ENCODE measurements at regions not wholly inside any gene's neighbourhood (a gene's known extent, or its start where the extent isn't known, plus 50 kb on each side); places are given as distances from the start of the nearest gene placed in this dataset.
"Not testable (repeated sequence)": the region's sequence is repeated elsewhere in the genome, so short reads cannot be mapped to it uniquely, and the experiment has no call there.

GRCh38 chr3:178353006-178353694 is 183.1 kb upstream of the KCNMB2 start:
- H3K4me3 Mint-ChIP-seq = no peak overlapping the region
- no peak for ATAC-seq (replicated peaks)

GRCh38 chr3:178359728-178360127 is 176.5 kb upstream of the KCNMB2 start:
- Mint-ChIP-seq H3K4me1 (ENCODE audit: low read depth in 2 of 2) (no peaks in the 10 kb centered on the region), H3K27me3 (peaks cover 18 to 29% of the 10 kb centered on the region in 2 donors), H3K36me3 (ENCODE audit: insufficient read depth) (no peaks in the 10 kb centered on the region), H3K27ac (no peak overlapping the region), H3K4me3 (no peak overlapping the region), H3K9me3 (peaks cover 6 to 18% of the 10 kb centered on the region in 2 donors)
- DNase-seq = no peak
- ATAC-seq (replicated peaks) = no peak

More at GRCh38 chr3:178353006-178353694, 183.1 kb upstream of the KCNMB2 start:
- Mint-ChIP-seq H3K9me3 (no peaks in the 10 kb centered on the region), H3K27ac (no peak overlapping the region), H3K4me1 (ENCODE audit: low read depth in 2 of 2) (peaks cover 0 to 5% of the 10 kb centered on the region in 2 donors), H3K27me3 (no peaks in the 10 kb centered on the region), H3K36me3 (ENCODE audit: insufficient read depth) (peaks cover 4% of the 10 kb centered on the region)
- no peak for DNase-seq

DNA sequence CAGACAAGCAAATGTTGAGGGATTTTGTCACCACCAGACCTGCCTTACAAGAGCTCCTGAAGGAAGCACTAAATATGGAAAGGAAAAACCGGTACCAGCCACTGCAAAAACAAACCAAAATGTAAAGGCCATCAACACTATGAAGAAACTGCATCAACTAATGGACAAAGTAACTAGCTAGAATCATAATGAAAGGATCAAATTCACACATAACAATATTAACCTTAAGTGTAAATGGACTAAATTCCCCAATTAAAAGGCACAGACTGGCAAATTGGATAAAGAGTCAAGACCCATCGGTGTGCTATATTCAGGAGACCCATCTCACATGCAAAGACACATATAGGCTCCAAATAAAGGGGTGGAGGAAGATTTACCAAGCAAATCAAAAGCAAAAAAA is 173.2 kb upstream of the KCNMB2 start:
- not testable (repeated sequence) for ATAC-seq (replicated peaks); H3K36me3 Mint-ChIP-seq (ENCODE audit: insufficient read depth); DNase-seq; H3K4me1 Mint-ChIP-seq (ENCODE audit: low read depth in 2 of 2); H3K27ac Mint-ChIP-seq; H3K4me3 Mint-ChIP-seq
- peaks cover 6 to 18% of the 10 kb centered on the region in 2 donors for H3K9me3 Mint-ChIP-seq
- H3K27me3 Mint-ChIP-seq = peaks cover 31 to 41% of the 10 kb centered on the region in 2 donors

DNA sequence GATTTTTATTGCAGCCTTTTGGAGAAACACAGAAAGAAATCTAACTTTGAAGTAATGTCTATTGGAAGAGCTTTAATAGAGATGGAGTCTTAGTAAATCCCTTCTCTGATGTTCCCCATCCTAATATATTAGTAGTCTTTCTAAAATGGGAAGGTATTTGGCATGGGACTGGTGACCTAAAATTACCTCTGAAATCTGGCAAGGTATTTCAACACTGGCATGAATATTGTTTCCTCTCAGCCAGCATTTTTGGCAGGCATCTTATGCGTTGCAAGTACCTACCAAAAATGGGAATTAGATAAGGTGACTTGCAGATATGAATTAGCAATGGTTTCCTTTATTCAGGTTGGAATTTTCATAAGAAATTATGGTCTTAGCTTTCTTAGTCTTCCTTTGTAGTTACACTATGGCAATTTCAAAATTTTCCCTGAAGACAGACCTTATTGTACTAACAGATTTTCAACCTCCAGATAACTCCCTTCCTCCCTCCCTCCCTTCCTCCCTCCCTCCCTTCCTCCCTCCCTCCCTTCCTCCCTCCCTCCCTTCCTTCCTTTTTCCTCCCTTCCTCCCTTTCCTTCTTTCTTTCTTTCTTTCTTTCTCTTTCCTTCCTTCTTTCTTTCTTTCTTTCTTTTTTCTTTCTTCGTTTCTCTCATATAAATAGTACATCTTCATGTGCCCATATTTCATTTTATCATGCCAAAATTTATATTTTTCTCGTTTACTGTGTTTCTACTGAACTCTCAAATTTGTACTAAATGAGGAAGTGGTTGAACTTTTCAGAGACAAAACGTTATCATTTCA is 168.2 kb upstream of the KCNMB2 start:
- ATAC-seq (replicated peaks) (no peak), DNase-seq (no peak)
- no peak overlapping the region for H3K4me3 Mint-ChIP-seq
- H3K4me1 Mint-ChIP-seq (ENCODE audit: low read depth in 2 of 2) = peaks cover 2 to 9% of the 10 kb centered on the region in 2 donors
- peaks cover 48 to 50% of the 10 kb centered on the region in 2 donors for H3K27me3 Mint-ChIP-seq
- no peak overlapping the region for H3K27ac Mint-ChIP-seq
- no peaks in the 10 kb centered on the region for H3K36me3 Mint-ChIP-seq (ENCODE audit: insufficient read depth)
- H3K9me3 Mint-ChIP-seq = peaks cover 3 to 5% of the 10 kb centered on the region in 2 donors

DNA sequence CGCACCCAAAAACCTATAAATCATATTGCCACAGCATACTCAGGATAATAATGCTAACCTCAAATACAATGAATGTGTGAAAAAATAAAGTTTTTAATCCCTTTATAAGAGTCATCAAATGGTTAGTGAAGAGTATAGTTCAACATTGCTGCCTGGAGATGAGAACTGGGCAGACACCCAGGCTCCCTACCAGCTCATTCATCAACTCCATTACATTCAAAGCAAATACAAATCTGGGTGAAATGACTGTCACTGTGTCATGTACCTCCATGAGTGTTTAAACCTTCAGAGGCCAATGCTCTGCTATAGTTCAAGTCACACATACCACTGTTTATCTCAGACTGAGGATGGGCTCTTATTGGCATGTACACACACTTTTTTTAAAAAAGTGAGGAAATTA is 167.2 kb upstream of the KCNMB2 start:
- Mint-ChIP-seq H3K36me3 (ENCODE audit: insufficient read depth) (no peaks in the 10 kb centered on the region), H3K4me1 (ENCODE audit: low read depth in 2 of 2) (peaks cover 2 to 9% of the 10 kb centered on the region in 2 donors), H3K4me3 (no peak overlapping the region), H3K9me3 (peaks cover 0 to 2% of the 10 kb centered on the region in 2 donors), H3K27ac (no peak overlapping the region), H3K27me3 (peaks cover 43 to 48% of the 10 kb centered on the region in 2 donors)
- no peak for ATAC-seq (replicated peaks)
- no peak for DNase-seq

GRCh38 chr3:178369811-178370210 is 166.4 kb upstream of the KCNMB2 start:
- Mint-ChIP-seq H3K4me1 (ENCODE audit: low read depth in 2 of 2) (peaks cover 2 to 9% of the 10 kb centered on the region in 2 donors), H3K4me3 (no peak overlapping the region), H3K27ac (no peak overlapping the region)

DNA sequence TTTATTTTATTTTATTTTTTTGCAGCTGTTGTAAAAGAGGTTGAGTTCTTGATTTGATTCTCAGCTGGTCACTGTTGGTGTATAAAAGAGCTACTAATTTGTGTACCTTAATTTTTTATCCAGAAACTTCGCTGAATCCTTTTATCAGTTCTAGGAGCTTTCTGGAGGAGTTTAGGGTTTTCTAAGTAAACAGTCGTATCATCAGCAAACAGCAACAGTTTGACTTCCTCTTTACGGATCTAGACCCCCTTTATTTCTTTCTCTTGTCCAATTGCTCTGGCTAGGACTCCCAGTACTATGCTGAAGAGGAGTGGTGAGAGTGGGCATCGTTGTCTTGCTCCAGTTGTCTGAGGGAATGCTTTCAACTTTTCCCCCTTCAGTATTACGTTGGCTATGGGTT is 165.8 kb upstream of the KCNMB2 start:
- Mint-ChIP-seq H3K36me3 (ENCODE audit: insufficient read depth) (no peaks in the 10 kb centered on the region), H3K27ac (no peak overlapping the region), H3K9me3 (no peaks in the 10 kb centered on the region), H3K27me3 (peaks cover 45 to 48% of the 10 kb centered on the region in 2 donors), H3K4me1 (ENCODE audit: low read depth in 2 of 2) (peaks cover 2 to 9% of the 10 kb centered on the region in 2 donors), H3K4me3 (no peak overlapping the region)
- no peak for DNase-seq
- no peak for ATAC-seq (replicated peaks)

More at GRCh38 chr3:178369811-178370210, 166.4 kb upstream of the KCNMB2 start:
- Mint-ChIP-seq H3K9me3 (no peaks in the 10 kb centered on the region), H3K27me3 (peaks cover 46 to 48% of the 10 kb centered on the region in 2 donors), H3K36me3 (ENCODE audit: insufficient read depth) (no peaks in the 10 kb centered on the region)
- DNase-seq (no peak), ATAC-seq (replicated peaks) (no peak)

GRCh38 chr3:178381555-178381954 is 154.7 kb upstream of the KCNMB2 start:
- H3K9me3 Mint-ChIP-seq = no peaks in the 10 kb centered on the region
- no peaks in the 10 kb centered on the region for H3K4me1 Mint-ChIP-seq (ENCODE audit: low read depth in 2 of 2)
- no peak overlapping the region for H3K27ac Mint-ChIP-seq
- DNase-seq (no peak), ATAC-seq (replicated peaks) (no peak)
- no peak overlapping the region for H3K4me3 Mint-ChIP-seq
- peaks cover 16 to 17% of the 10 kb centered on the region in 2 donors for H3K27me3 Mint-ChIP-seq
- H3K36me3 Mint-ChIP-seq (ENCODE audit: insufficient read depth) = no peaks in the 10 kb centered on the region

DNA sequence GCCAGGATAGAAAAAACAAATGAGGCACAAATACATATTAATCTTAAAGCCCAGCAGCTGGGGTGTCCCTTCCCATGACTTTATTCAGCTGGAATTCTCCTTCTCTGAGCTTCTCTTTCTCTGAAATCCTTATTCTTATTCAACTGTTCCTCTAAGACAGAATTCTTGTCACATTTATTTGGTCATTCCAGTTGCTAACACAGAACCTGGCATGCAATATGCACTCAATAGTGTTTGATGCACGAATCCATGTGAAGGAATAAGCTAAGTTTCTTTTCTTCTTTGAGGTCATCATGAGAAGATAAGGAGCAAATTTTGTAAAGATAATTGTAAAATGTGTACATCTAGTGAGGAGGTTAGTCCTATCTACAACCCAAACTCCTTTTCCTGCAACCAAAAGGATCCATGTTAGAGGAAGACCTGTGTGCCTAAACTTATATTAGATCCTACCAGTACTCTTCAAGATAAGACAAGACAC is 154.2 kb upstream of the KCNMB2 start:
- Mint-ChIP-seq H3K4me3 (no peak overlapping the region), H3K27me3 (peaks cover 16 to 19% of the 10 kb centered on the region in 2 donors), H3K4me1 (ENCODE audit: low read depth in 2 of 2) (no peaks in the 10 kb centered on the region), H3K9me3 (no peaks in the 10 kb centered on the region), H3K27ac (no peak overlapping the region), H3K36me3 (ENCODE audit: insufficient read depth) (no peaks in the 10 kb centered on the region)
- ATAC-seq (replicated peaks) (no peak), DNase-seq (no peak)

- no peak for DNase-seq
- H3K27me3 Mint-ChIP-seq = peaks cover 16 to 23% of the 10 kb centered on the region in 2 donors
Measured at GRCh38 chr3:178382449-178383061, 153.7 kb upstream of the KCNMB2 start.

DNA sequence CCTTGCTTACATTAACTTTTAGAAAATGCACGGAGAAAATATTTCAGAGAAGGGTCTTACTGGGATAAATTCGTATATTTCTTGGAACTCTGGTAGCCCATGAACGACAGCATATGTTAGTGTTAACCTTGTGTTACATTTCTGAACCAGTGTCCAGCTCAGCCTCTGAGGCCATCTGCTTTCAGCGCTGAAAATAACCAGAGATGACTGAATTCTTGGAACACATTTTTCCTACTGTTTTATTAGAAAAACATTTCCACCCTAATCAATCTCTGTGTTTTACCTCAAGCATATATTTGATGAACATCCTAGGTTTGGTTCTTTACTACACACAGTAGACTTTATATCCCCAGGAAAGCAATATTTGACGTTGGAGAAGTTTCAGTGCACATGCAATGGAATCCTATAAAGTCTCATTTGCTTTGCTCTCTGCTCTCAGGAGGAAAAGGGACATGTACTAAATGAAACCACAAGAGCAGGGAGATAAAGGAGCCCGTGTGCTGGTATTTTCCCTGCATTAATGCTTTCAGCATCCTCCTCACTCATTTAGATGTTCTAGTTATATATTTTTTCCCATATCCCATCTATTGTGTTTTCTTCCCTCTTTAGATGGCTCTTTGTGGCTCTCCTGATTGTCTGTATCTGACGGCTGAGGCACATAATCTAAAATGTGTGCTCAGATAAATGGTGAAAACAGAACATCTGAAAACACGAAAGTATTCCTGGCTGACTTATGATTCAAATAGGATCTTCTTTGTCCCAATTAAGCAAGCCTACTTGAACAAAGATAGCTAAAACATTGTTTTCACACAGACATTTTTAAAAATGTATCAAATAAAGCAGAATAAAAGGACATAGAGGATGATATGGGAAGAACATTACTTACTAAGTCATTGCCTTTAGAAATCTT is 151.7 kb upstream of the KCNMB2 start:
- ATAC-seq (replicated peaks) = no peak
- no peaks in the 10 kb centered on the region for H3K4me1 Mint-ChIP-seq (ENCODE audit: low read depth in 2 of 2)
- no peaks in the 10 kb centered on the region for H3K9me3 Mint-ChIP-seq
- no peak overlapping the region for H3K27ac Mint-ChIP-seq
- no peaks in the 10 kb centered on the region for H3K36me3 Mint-ChIP-seq (ENCODE audit: insufficient read depth)
- peaks cover 8 to 13% of the 10 kb centered on the region in 2 donors for H3K27me3 Mint-ChIP-seq
- H3K4me3 Mint-ChIP-seq = no peak overlapping the region
- DNase-seq = no peak

More at GRCh38 chr3:178382449-178383061, 153.7 kb upstream of the KCNMB2 start:
- Mint-ChIP-seq H3K36me3 (ENCODE audit: insufficient read depth) (no peaks in the 10 kb centered on the region), H3K4me1 (ENCODE audit: low read depth in 2 of 2) (no peaks in the 10 kb centered on the region), H3K27ac (no peak overlapping the region), H3K9me3 (no peaks in the 10 kb centered on the region), H3K4me3 (no peak overlapping the region)
- no peak for ATAC-seq (replicated peaks)

DNA sequence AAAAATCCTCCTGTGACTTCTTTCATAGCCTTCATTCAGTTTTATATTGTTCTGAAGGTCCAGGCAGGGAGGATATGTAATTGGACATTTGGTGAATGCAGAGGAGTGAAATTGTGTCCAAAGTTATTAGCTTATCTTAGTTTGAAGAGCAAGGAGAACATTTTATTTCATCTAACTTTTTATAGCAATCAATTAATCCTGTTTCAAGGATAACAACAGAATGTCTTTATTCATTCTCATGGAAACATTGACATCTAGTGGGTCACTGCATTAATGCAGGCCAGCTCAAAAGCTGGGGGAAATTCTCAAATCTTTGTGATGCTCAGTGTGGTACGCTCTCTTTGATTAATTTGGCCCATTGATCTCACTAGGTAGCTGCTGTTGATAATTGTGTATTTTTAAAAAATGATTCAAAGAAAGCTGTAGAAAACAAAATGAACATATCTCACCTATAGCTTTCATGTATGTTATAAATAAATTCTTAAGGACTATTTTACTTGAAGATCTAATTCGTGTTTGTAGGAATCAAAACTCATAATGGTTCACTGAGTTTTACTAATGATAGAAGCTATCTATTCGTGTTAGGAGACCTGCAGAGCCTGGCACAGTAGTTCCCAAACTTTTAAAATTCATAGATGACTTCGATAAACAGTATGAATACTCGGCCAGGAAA is 150.8 kb upstream of the KCNMB2 start:
- Mint-ChIP-seq H3K27me3 (peaks cover 8 to 16% of the 10 kb centered on the region in 2 donors), H3K4me1 (ENCODE audit: low read depth in 2 of 2) (no peaks in the 10 kb centered on the region), H3K9me3 (no peaks in the 10 kb centered on the region), H3K36me3 (ENCODE audit: insufficient read depth) (no peaks in the 10 kb centered on the region), H3K4me3 (no peak overlapping the region), H3K27ac (no peak overlapping the region)
- ATAC-seq (replicated peaks) = peak; percentile 41
- DNase-seq = peak; percentile 10 to 31 (median 24)

Data from effector memory CD8-positive, alpha-beta T cell (primary cell).